Nephron (organoid): ENCODE measurements at regions not wholly inside any gene's neighbourhood (a gene's known extent, or its start where the extent isn't known, plus 50 kb on each side); places are given as distances from the start of the nearest gene placed in this dataset.
A peak's percentile ranks its signal among the peaks of the same experiment; 100 is the strongest.

ENCODE experiments used
- H3K27ac Mint-ChIP-seq, 3 experiments: 2 replicates each; pipeline ENCODE4 v1.8.0; 2020; ENCODE audit warnings: mixed read lengths in 3 of 3, mild to moderate bottlenecking in 2 of 3, moderate library complexity in 1 of 3
- H3K27me3 Mint-ChIP-seq: 2 replicates; pipeline ENCODE4 v1.8.0; 2021; ENCODE audit warnings: low read depth, mild to moderate bottlenecking, moderate library complexity, mixed read lengths
- H3K36me3 Mint-ChIP-seq: 2 replicates; pipeline ENCODE4 v1.8.0; 2020; ENCODE audit warnings: low read depth, mixed read lengths
- H3K4me1 Mint-ChIP-seq: 2 replicates; pipeline ENCODE4 v1.8.0; 2020; ENCODE audit warnings: mixed read lengths
- H3K4me3 Mint-ChIP-seq, 3 experiments: 2 replicates each; pipeline ENCODE4 v1.8.0; 2020; ENCODE audit warnings: mild to moderate bottlenecking in 3 of 3, mixed read lengths in 3 of 3, moderate library complexity in 2 of 3
- H3K9me3 Mint-ChIP-seq: 2 replicates; pipeline ENCODE4 v1.8.0; 2020; ENCODE audit warnings: mixed read lengths
- CTCF ChIP-seq, 3 experiments: fragments of 200-600 bp; sonication (generic); IDR thresholded peaks; one replicate each; pipeline ENCODE4 v1.5.0; 2021; ENCODE audit warnings: antibody characterized with exemption in 3 of 3; ENCODE audit not compliant: unreplicated experiment in 3 of 3

- Mint-ChIP-seq H3K27me3 (no peaks in the 10 kb centered on the region), H3K4me1 (no peaks in the 10 kb centered on the region), H3K36me3 (no peaks in the 10 kb centered on the region), H3K4me3 (no peak overlapping the region), H3K27ac (no peak overlapping the region), H3K9me3 (no peaks in the 10 kb centered on the region)
- TF ChIP-seq CTCF (IDR thresholded peaks at IDR 0.05; ENCODE audit: unreplicated experiment in 3 of 3) = no peak
Observed at GRCh38 chr5:114006582-114006981, 355.3 kb upstream of the KCNN2 start.

- no peaks in the 10 kb centered on the region for H3K9me3 Mint-ChIP-seq
- H3K27ac Mint-ChIP-seq = peak overlapping the region in 1 of 3 experiments; percentile 70
- no peak for TF ChIP-seq CTCF (IDR thresholded peaks at IDR 0.05; ENCODE audit: unreplicated experiment in 3 of 3)
- H3K4me1 Mint-ChIP-seq = no peaks in the 10 kb centered on the region
- H3K4me3 Mint-ChIP-seq = no peak overlapping the region
- no peaks in the 10 kb centered on the region for H3K27me3 Mint-ChIP-seq
- no peaks in the 10 kb centered on the region for H3K36me3 Mint-ChIP-seq
Observed at GRCh38 chr5:114007678-114008077, 354.2 kb upstream of the KCNN2 start.

- Mint-ChIP-seq H3K27ac (no peak overlapping the region), H3K27me3 (no peaks in the 10 kb centered on the region), H3K36me3 (no peaks in the 10 kb centered on the region), H3K4me1 (no peaks in the 10 kb centered on the region), H3K4me3 (no peak overlapping the region), H3K9me3 (no peaks in the 10 kb centered on the region)
- no peak for TF ChIP-seq CTCF (IDR thresholded peaks at IDR 0.05; ENCODE audit: unreplicated experiment in 3 of 3)
Observed at GRCh38 chr5:114010362-114010761, 351.5 kb upstream of the KCNN2 start.

- Mint-ChIP-seq H3K4me3 (no peak overlapping the region), H3K4me1 (no peaks in the 10 kb centered on the region), H3K36me3 (no peaks in the 10 kb centered on the region), H3K9me3 (peaks cover 2% of the 10 kb centered on the region), H3K27me3 (no peaks in the 10 kb centered on the region), H3K27ac (no peak overlapping the region)
- peak; percentile 11 to 50 (median 23) for TF ChIP-seq CTCF (IDR thresholded peaks at IDR 0.05; ENCODE audit: unreplicated experiment in 3 of 3)
Observed at GRCh38 chr5:114018186-114018585, 343.7 kb upstream of the KCNN2 start.

GRCh38 chr5:114038756-114039155 is 323.1 kb upstream of the KCNN2 start:
- Mint-ChIP-seq H3K27ac (no peak overlapping the region), H3K36me3 (no peaks in the 10 kb centered on the region), H3K27me3 (no peaks in the 10 kb centered on the region), H3K4me3 (no peak overlapping the region), H3K9me3 (peaks cover 5% of the 10 kb centered on the region), H3K4me1 (no peaks in the 10 kb centered on the region)
- no peak for TF ChIP-seq CTCF (IDR thresholded peaks at IDR 0.05; ENCODE audit: unreplicated experiment in 3 of 3)

GRCh38 chr5:114050087-114050486 is 311.8 kb upstream of the KCNN2 start:
- peaks cover 5% of the 10 kb centered on the region for H3K27me3 Mint-ChIP-seq
- no peaks in the 10 kb centered on the region for H3K36me3 Mint-ChIP-seq
- no peaks in the 10 kb centered on the region for H3K9me3 Mint-ChIP-seq
- TF ChIP-seq CTCF (IDR thresholded peaks at IDR 0.05; ENCODE audit: unreplicated experiment in 3 of 3) = no peak
- H3K27ac Mint-ChIP-seq = no peak overlapping the region
- peaks cover 24% of the 10 kb centered on the region for H3K4me1 Mint-ChIP-seq
- H3K4me3 Mint-ChIP-seq = no peak overlapping the region
